ENCODE measurements at regions not wholly inside any gene's neighbourhood (a gene's known extent, or its start where the extent isn't known, plus 50 kb on each side); places are given as distances from the start of the nearest gene placed in this dataset.
"Not testable (repeated sequence)": the region's sequence is repeated elsewhere in the genome, so short reads cannot be mapped to it uniquely, and the experiment has no call there.

DNA sequence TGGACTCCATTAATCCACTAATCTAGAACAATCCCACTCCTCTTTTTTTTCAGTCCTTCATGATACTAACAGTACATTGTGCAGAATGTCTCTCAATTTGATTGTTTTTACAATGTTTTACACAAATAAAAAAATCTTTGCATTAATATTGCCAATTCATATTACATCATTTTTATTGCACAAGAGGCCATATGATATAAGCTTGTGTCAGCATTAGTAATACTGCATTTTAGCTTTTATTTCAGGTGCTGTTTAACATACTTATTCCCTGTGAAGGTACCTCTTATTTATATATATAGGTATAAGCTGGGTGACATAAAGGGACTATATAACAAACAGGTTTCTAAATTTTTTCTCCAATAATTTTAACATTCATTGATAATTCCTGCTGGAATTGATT, 737.4 kb downstream of the DNAH5 start:
- no peak overlapping the region for H3K27ac Mint-ChIP-seq
- no peaks in the 10 kb centered on the region for H3K4me1 Mint-ChIP-seq
- H3K27me3 Mint-ChIP-seq (ENCODE audit: low read depth in 3 of 3), result peaks cover under 1 to 9% (median 4%) of the 10 kb centered on the region in 3 donors
- H3K36me3 Mint-ChIP-seq, result peaks cover 0 to 9% (median under 1%) of the 10 kb centered on the region in 3 donors
- peaks cover 3 to 14% (median 5%) of the 10 kb centered on the region in 6 donors for H3K9me3 Mint-ChIP-seq
- no peak overlapping the region for H3K4me3 Mint-ChIP-seq
- no peak for DNase-seq

DNA sequence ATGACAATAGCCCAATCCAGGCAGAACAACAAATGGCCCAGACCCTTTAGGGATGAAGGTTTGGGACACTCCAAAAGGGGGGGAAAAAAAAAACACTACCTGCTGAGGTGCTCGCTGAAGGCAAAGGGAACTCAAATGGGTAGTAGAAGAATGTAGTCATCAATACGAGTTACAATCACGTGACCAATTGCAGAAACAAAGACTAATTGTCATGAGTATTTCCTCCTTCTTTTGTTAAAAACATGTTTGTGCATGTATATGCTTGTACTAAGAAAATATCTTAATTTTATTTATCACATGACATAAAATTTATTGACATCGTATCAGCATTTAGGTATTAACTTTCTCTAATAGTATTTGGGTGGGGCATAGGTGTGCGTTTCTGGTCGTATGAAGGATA, 743.5 kb downstream of the DNAH5 start:
- Mint-ChIP-seq H3K4me3 (no peak overlapping the region), H3K9me3 (peaks cover 2 to 20% (median 10%) of the 10 kb centered on the region in 6 donors), H3K36me3 (peaks cover 0 to 5% (median 4%) of the 10 kb centered on the region in 3 donors), H3K27ac (no peak overlapping the region), H3K27me3 (ENCODE audit: low read depth in 3 of 3) (peaks cover 3 to 6% (median 4%) of the 10 kb centered on the region in 3 donors), H3K4me1 (no peaks in the 10 kb centered on the region)
- no peak for DNase-seq

DNA sequence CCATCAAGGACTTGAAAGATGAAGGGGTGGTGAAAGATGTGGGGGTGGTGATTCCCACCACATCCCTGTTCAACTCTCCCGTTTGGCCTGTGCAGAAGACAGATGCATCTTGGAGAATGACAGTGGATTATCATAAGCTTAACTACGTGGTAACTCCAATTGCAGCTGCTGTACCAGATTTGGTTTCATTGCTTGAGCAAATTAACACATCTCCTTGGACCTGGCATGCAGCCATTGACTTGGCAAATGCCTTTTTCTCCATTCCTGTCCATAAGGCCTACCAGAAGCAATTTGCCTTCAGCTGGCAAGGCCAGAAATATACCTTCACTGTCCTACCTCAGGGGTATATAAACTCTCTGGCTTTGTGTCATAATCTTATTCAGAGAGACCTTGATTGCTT, 746.3 kb downstream of the DNAH5 start:
- H3K9me3 Mint-ChIP-seq, result peaks cover 0 to 19% (median 6%) of the 10 kb centered on the region in 6 donors
- H3K4me3 Mint-ChIP-seq, H3K4me1 Mint-ChIP-seq: not testable (repeated sequence)

DNA sequence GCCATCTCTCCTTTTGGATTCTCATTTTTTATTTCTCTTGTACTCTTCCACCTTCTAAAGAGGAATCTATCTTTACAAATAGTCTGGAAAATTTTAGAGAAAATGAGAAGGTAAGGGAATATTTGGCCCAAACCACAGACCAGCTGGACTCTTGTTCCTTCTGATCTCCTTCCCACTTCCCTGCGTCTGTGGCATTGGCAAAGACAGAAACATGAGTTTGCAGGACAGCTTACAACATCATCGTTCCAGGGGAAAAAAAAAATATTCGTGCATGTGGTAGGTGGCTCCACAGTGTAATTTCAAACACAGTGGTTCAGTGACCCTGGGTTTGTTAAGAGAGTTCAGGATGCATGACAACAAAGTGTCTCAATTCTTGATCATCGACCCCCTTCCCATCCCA, 755.0 kb downstream of the DNAH5 start:
- Mint-ChIP-seq H3K4me3 (no peak overlapping the region), H3K27ac (no peak overlapping the region), H3K27me3 (ENCODE audit: low read depth in 3 of 3) (peaks cover 0 to 3% (median 0%) of the 10 kb centered on the region in 3 donors)

More for the DNA sequence above, 746.3 kb downstream of the DNAH5 start:
- H3K27me3 Mint-ChIP-seq (ENCODE audit: low read depth in 3 of 3); DNase-seq; H3K36me3 Mint-ChIP-seq; H3K27ac Mint-ChIP-seq: not testable (repeated sequence)

DNA sequence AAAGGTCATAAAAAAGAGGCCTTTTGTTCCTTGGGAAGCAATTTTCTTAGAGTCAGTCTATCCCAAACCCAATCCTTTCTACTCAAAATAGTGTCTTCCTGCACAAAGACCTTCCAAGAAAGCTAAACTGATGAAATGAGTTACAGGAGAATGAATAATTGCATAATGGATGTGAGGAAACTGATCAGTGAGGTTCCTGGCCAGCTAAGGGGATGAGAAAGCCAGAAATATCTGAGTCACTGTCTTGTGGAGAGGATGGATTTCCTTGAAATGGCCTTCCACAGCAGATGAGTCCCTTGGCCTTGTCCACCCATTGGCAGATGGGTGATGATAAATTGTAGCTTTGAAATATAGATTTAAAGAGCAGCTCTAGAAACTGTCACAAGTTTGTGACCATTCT, 756.1 kb downstream of the DNAH5 start:
- Mint-ChIP-seq H3K27ac (no peak overlapping the region), H3K36me3 (no peaks in the 10 kb centered on the region), H3K4me1 (no peaks in the 10 kb centered on the region), H3K9me3 (peaks cover 0 to 4% (median 0%) of the 10 kb centered on the region in 6 donors), H3K27me3 (ENCODE audit: low read depth in 3 of 3) (peaks cover 0 to 3% (median 0%) of the 10 kb centered on the region in 3 donors), H3K4me3 (no peak overlapping the region)
- DNase-seq, result no peak

More for the DNA sequence above, 755.0 kb downstream of the DNAH5 start:
- no peak for DNase-seq
- Mint-ChIP-seq H3K4me1 (no peaks in the 10 kb centered on the region), H3K9me3 (peaks cover 0 to 4% (median 0%) of the 10 kb centered on the region in 6 donors), H3K36me3 (no peaks in the 10 kb centered on the region)

DNA sequence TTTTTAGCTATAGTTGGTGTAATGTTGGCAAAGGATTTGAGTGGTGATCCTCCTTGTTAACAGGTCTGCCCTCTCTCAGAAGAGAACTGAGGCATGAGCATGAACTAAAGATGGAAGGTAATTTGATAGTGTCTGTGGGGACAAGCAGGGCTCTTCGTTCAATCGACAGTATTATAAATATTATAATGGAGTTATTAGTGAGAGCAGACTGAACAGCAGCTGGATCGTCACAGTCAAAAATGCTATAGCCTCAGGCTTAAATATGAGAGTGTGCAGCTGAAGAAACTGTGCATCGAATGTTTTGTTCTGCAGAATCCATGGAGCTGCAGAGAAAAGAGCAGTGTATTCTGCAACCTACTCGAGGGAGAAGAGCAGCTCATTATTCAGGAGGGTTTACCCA, 757.3 kb downstream of the DNAH5 start:
- Mint-ChIP-seq H3K4me3 (no peak overlapping the region), H3K27ac (no peak overlapping the region), H3K36me3 (no peaks in the 10 kb centered on the region), H3K27me3 (ENCODE audit: low read depth in 3 of 3) (peaks cover 0 to 3% (median 0%) of the 10 kb centered on the region in 3 donors), H3K4me1 (no peaks in the 10 kb centered on the region), H3K9me3 (peaks cover 0 to 4% (median 0%) of the 10 kb centered on the region in 6 donors)
- no peak for DNase-seq

DNA sequence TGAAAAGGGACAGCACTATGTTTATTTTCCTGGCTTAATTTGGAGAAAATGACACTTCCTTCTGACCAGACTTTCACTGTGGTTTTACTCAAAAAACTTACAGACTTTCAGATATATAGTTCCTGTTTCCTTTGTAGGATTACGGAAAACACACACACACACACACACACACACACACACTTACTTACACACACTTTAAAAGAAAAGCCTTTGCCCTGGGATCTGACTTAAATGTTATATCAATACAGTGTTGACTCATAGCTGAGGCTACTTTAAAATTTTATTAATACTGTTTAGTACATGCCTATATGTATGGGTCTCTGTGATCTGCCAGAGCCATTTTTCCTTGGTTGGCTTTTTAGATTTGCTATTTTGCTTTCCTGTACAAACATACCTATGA, 758.3 kb downstream of the DNAH5 start:
- H3K4me3 Mint-ChIP-seq, result no peak overlapping the region
- DNase-seq, result no peak
- peaks cover 0 to 3% (median 0%) of the 10 kb centered on the region in 6 donors for H3K9me3 Mint-ChIP-seq
- no peak overlapping the region for H3K27ac Mint-ChIP-seq
- H3K4me1 Mint-ChIP-seq, result no peaks in the 10 kb centered on the region
- H3K36me3 Mint-ChIP-seq, result no peaks in the 10 kb centered on the region
- H3K27me3 Mint-ChIP-seq (ENCODE audit: low read depth in 3 of 3), result peaks cover 0 to 3% (median 0%) of the 10 kb centered on the region in 3 donors

DNA sequence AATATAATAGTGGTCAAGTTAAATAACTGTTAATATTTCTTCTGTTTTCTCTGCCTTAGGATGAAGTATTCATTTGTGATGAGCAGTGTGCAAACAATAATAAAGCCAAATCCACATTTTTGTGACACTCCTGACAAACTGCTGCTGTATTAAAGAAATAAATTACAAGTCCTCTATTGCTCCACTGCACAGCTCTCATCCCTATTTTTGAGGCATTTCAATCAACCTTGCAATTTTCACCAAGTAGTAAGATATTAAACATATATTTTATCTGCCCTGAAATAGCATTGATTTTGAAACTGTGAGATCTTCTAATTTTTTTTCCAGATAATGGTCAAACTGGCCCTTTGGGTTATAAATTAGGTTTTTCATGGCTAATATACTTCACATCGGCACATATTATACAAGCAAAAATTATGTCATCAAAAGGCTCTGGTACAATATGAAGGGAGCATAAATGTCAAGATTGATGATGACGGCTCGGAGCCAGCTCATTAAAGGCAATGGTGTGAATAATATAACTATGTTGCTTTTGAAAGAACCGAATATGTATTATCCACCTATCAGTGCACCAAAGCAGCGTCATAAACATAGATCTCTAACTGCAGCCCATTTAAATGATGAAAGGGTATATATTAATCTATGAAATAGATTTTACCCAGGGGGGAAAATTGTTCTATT, 764.9 kb downstream of the DNAH5 start:
- H3K9me3 Mint-ChIP-seq, result peaks cover 0 to 3% (median 0%) of the 10 kb centered on the region in 6 donors
- H3K36me3 Mint-ChIP-seq, result no peaks in the 10 kb centered on the region
- no peaks in the 10 kb centered on the region for H3K4me1 Mint-ChIP-seq
- H3K27ac Mint-ChIP-seq, result no peak overlapping the region
- H3K27me3 Mint-ChIP-seq (ENCODE audit: low read depth in 3 of 3), result no peaks in the 10 kb centered on the region
- no peak for DNase-seq
- no peak overlapping the region for H3K4me3 Mint-ChIP-seq

DNA sequence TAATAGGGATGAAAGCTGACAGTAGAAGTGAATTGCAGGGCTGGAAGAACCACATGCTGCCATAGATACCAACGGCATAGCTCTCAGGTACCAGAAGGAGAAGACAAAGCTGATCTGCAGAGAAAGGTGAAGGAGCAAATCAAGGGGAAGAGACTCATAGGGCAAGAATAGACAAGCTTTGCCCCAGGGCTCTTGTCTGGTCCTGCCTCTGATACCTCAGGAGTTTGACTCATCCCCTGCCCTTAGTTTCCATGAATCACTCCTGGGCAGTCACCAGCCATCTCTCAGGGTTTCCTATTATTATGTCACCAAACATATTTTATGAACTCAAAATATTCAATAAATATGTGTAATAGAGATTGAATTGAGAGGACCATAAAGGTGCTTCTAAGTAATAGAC, 800.9 kb downstream of the DNAH5 start:
- Mint-ChIP-seq H3K27ac (no peak overlapping the region), H3K27me3 (ENCODE audit: low read depth in 3 of 3) (peaks cover 0 to 1% (median 0%) of the 10 kb centered on the region in 3 donors), H3K4me3 (no peak overlapping the region), H3K36me3 (no peaks in the 10 kb centered on the region), H3K4me1 (no peaks in the 10 kb centered on the region), H3K9me3 (peaks cover 0 to 7% (median 0%) of the 10 kb centered on the region in 6 donors)
- DNase-seq, result no peak

DNA sequence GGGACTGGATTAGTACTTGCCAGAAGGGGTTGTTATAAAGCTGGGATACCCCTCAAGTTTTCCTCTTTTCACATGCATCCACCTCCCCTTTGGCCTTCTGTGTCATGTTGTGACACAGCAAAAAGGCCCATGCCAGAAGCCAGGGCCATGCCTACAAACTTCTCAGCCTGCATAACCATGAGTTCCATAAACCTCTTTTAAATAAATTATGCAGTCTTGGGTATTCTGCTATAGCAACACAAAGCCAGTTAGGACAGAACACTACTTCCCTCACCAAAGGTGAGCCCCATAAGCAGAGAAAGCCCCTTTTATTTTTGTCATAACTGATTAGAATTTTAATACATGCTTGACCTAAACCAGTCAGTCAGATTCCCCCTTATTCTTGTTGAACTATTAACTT, 801.3 kb downstream of the DNAH5 start:
- no peak overlapping the region for H3K27ac Mint-ChIP-seq
- peaks cover 0 to 7% (median 0%) of the 10 kb centered on the region in 6 donors for H3K9me3 Mint-ChIP-seq
- DNase-seq, result no peak
- H3K36me3 Mint-ChIP-seq, result no peaks in the 10 kb centered on the region
- no peak overlapping the region for H3K4me3 Mint-ChIP-seq
- peaks cover 0 to 1% (median 0%) of the 10 kb centered on the region in 3 donors for H3K27me3 Mint-ChIP-seq (ENCODE audit: low read depth in 3 of 3)
- H3K4me1 Mint-ChIP-seq, result no peaks in the 10 kb centered on the region

DNA sequence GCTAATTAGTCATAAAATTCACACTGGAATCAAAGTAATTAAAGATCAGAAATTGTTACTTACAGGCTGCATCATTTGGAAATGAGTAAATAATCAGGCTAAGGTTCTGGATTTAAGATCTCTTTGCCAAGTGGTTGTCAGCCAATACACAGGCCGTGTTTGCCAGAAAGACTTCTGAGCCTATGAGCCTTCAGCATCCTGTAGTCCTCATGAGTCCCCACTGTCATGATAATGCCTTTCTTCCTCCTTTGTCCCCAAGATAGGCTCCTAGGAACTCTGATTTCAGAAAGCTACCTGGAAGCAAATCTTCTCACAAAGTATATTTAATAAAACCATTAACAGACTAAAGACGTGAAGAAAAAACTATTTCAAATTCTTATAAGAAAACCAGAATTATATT, 810.5 kb downstream of the DNAH5 start:
- no peak for DNase-seq
- Mint-ChIP-seq H3K27ac (no peak overlapping the region), H3K4me3 (no peak overlapping the region), H3K9me3 (peaks cover 0 to 15% (median 1%) of the 10 kb centered on the region in 6 donors), H3K36me3 (no peaks in the 10 kb centered on the region), H3K4me1 (no peaks in the 10 kb centered on the region), H3K27me3 (ENCODE audit: low read depth in 3 of 3) (peaks cover 0 to 2% (median 0%) of the 10 kb centered on the region in 3 donors)

DNA sequence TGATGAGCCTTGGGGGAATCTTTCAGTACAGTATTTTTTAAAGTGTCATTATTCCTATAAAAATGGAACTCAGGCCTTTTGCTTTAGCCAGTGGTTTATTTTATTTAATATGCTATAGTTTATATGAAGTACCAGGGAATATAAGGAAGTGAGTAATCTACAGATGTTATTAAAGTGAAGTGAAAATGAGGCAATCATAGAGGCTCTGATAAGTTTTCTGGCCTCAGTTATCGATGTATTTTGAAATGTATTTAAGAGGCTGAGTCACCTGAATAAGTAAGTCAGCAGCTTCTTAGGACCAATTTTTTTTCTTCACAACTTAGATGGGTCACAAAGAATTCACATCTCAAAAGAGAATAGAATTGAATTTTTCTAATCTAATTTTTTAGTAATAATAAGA, 829.0 kb downstream of the DNAH5 start:
- Mint-ChIP-seq H3K9me3 (peaks cover 0 to 2% (median 0%) of the 10 kb centered on the region in 6 donors), H3K36me3 (no peaks in the 10 kb centered on the region), H3K27me3 (ENCODE audit: low read depth in 3 of 3) (peaks cover 0 to 5% (median 4%) of the 10 kb centered on the region in 3 donors), H3K4me3 (no peak overlapping the region), H3K27ac (no peak overlapping the region), H3K4me1 (no peaks in the 10 kb centered on the region)
- DNase-seq, result no peak

DNA sequence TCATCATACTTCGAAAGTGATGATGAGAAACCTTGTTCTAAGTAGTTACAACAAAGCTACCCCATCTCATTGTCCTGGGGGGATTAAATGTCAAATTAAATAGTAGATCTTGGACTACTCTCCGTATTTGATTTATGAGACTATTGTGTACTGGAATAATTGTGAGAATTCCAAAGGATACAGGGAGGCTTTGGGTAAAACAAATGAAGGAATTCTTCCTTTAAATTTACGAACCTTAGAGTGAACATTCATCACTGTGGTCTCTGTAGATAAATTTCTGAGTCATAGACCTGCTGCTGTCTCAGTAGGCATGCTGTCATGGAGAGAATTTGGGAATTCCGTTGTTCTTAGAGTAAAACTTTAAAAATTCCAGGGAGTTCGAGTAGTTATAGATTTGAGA, 836.2 kb downstream of the DNAH5 start:
- Mint-ChIP-seq H3K4me3 (no peak overlapping the region), H3K9me3 (no peaks in the 10 kb centered on the region), H3K4me1 (no peaks in the 10 kb centered on the region), H3K27ac (no peak overlapping the region), H3K27me3 (ENCODE audit: low read depth in 3 of 3) (peaks cover 0 to 5% (median 0%) of the 10 kb centered on the region in 3 donors), H3K36me3 (no peaks in the 10 kb centered on the region)
- no peak for DNase-seq

DNA sequence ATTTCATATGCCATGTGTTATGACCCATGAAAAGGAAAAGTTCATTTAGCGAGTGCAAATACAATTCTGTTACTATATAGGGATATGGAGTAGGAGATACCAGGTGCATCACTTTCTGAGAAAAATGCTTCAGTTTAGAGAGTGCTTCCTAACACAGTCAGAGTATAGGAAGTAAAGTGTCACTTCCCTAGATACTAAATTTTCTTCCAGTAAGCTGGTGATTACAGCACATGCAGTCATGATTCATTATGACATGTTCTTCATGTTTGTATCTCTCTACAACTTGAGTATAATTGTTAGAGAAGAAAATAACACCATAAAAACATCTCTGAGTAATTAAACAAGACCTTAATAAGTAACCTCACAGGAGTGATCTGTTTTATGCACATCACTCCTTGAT, 837.0 kb downstream of the DNAH5 start:
- H3K27me3 Mint-ChIP-seq (ENCODE audit: low read depth in 3 of 3), result peaks cover 0 to 5% (median 0%) of the 10 kb centered on the region in 3 donors
- no peaks in the 10 kb centered on the region for H3K9me3 Mint-ChIP-seq
- no peak for DNase-seq
- no peaks in the 10 kb centered on the region for H3K36me3 Mint-ChIP-seq
- H3K4me1 Mint-ChIP-seq, result no peaks in the 10 kb centered on the region
- no peak overlapping the region for H3K4me3 Mint-ChIP-seq
- no peak overlapping the region for H3K27ac Mint-ChIP-seq

DNA sequence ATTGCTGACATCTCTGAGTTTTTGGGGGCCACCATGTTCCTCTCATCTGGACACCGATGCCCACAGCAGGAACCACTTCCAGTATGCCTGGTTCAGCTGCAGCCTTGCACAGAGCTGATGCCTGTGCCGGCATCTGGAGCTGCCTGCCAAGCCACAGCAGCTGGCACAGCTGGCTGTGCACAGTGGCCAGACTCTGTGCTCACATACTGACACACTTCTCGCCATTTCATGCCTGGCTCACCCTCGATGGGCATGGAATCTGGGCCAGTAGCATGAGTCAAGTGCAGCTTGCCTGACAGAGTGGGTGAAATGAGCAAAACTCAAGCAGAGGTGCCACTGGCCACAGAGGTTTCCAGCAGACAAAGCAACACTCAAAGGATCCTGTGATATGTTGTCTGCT, 863.4 kb downstream of the DNAH5 start:
- Mint-ChIP-seq H3K4me1 (no peaks in the 10 kb centered on the region), H3K4me3 (no peak overlapping the region), H3K27me3 (ENCODE audit: low read depth in 3 of 3) (no peaks in the 10 kb centered on the region), H3K36me3 (no peaks in the 10 kb centered on the region), H3K9me3 (peaks cover 0 to 10% (median 4%) of the 10 kb centered on the region in 6 donors), H3K27ac (no peak overlapping the region)
- DNase-seq, result no peak
